GM21529 (cell line): ENCODE measurements at regions not wholly inside any gene's neighbourhood (a gene's known extent, or its start where the extent isn't known, plus 50 kb on each side); places are given as distances from the start of the nearest gene placed in this dataset.

ENCODE experiments used
- ATAC-seq: cut with Tn5 transposase; IDR thresholded peaks from one replicate; pipeline ENCODE4 v1.9.1; 2021; ENCODE audit not compliant: unreplicated experiment

- no peak for ATAC-seq
These were observed 183.2 kb upstream of the FRMD6 start for GRCh38 chr14:51468523-51468922.

GRCh38 chr14:51472881-51473280 is 178.8 kb upstream of the FRMD6 start:
- ATAC-seq: no peak

- ATAC-seq: no peak
These were observed 178.4 kb upstream of the FRMD6 start for GRCh38 chr14:51473351-51473750.

GRCh38 chr14:51473808-51474565 is 177.7 kb upstream of the FRMD6 start:
- no peak for ATAC-seq

GRCh38 chr14:51474854-51475253 is 176.9 kb upstream of the FRMD6 start:
- no peak for ATAC-seq

GRCh38 chr14:51478175-51478621 is 173.5 kb upstream of the FRMD6 start:
- ATAC-seq: no peak

- no peak for ATAC-seq
These were observed 172.0 kb upstream of the FRMD6 start for GRCh38 chr14:51479584-51480325.

GRCh38 chr14:51481643-51482042 is 170.1 kb upstream of the FRMD6 start:
- ATAC-seq: no peak

GRCh38 chr14:51482102-51482501 is 169.6 kb upstream of the FRMD6 start:
- no peak for ATAC-seq

- ATAC-seq: no peak
These were observed 167.2 kb upstream of the FRMD6 start for GRCh38 chr14:51484485-51484884.

GRCh38 chr14:51485733-51486132 is 166.0 kb upstream of the FRMD6 start:
- no peak for ATAC-seq

- ATAC-seq: no peak
These were observed 163.9 kb upstream of the FRMD6 start for GRCh38 chr14:51487848-51488247.

GRCh38 chr14:51488569-51489220 is 163.0 kb upstream of the FRMD6 start:
- no peak for ATAC-seq

GRCh38 chr14:51490205-51490604 is 161.5 kb upstream of the FRMD6 start:
- no peak for ATAC-seq

- no peak for ATAC-seq
These were observed 160.6 kb upstream of the FRMD6 start for GRCh38 chr14:51491036-51491545.

GRCh38 chr14:51491776-51492175 is 159.9 kb upstream of the FRMD6 start:
- no peak for ATAC-seq

GRCh38 chr14:51495319-51495718 is 156.4 kb upstream of the FRMD6 start:
- no peak for ATAC-seq

- no peak for ATAC-seq
These were observed 153.1 kb upstream of the FRMD6 start for GRCh38 chr14:51498411-51499227.

- no peak for ATAC-seq
These were observed 150.9 kb upstream of the FRMD6 start for GRCh38 chr14:51500776-51501175.

- ATAC-seq: no peak
These were observed 150.0 kb upstream of the FRMD6 start for GRCh38 chr14:51501746-51502145.

GRCh38 chr14:51504669-51505068 is 147.0 kb upstream of the FRMD6 start:
- ATAC-seq: no peak
